GM13976 (cell line): ENCODE measurements at regions not wholly inside any gene's neighbourhood (a gene's known extent, or its start where the extent isn't known, plus 50 kb on each side); places are given as distances from the start of the nearest gene placed in this dataset.
"Not testable (repeated sequence)": the region's sequence is repeated elsewhere in the genome, so short reads cannot be mapped to it uniquely, and the experiment has no call there.

ENCODE experiments used
- DNase-seq: peaks from one replicate; pipeline ENCODE4 v3.0.0; 2012; ENCODE audit warnings: low spot score
- CTCF ChIP-seq: IDR thresholded peaks from 2 replicates; pipeline ENCODE4 v1.5.1; 2012; ENCODE audit warnings: borderline replicate concordance, mild to moderate bottlenecking; ENCODE audit not compliant: insufficient read depth; ENCODE audit errors: extremely low read depth, missing control alignments, control extremely low read depth
- in situ Hi-C: fragments of 300-500 bp; cut with MboI; formaldehyde crosslinking; loops from one replicate; pipeline ENCODE4 v1.12.0; 2022; ENCODE audit warnings: low sequenced_read_pairs, mixed read lengths, inconsistent platforms; ENCODE audit not compliant: unreplicated experiment

GRCh38 chr5:163944738-163945137, 439.3 kb downstream of the MAT2B start:
- in situ Hi-C loops = no loop called here
- no peak for TF ChIP-seq CTCF
- no peak for DNase-seq

GRCh38 chr5:163947848-163948666, 442.6 kb downstream of the MAT2B start:
- in situ Hi-C loops = no loop called here
- DNase-seq = no peak
- TF ChIP-seq CTCF = no peak

GRCh38 chr5:163950248-163950647, 444.8 kb downstream of the MAT2B start:
- no peak for TF ChIP-seq CTCF
- no peak for DNase-seq
- in situ Hi-C loops = no loop called here

GRCh38 chr5:163951069-163951468, 445.6 kb downstream of the MAT2B start:
- in situ Hi-C loops = no loop called here

DNA sequence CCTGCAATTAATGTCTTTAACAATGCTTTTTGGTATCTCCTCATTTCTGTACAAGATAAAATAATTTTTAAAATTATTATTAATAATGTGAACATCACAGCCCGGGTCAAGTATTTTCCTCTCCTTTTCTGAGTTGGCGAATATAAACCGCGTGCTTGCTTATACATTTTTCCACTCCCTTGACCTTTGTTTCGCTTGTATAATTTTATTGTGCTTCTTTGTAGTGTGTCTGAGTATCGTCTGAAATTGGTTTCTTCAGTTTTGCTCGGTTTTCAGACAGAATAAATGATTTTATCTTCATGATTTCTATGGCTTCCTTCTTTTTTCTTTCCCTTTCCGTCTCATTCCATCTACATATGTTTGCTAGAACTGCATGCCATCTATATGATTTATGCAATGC, 448.5 kb downstream of the MAT2B start:
- DNase-seq = no peak
- TF ChIP-seq CTCF = no peak
- in situ Hi-C loops = no loop called here

More at GRCh38 chr5:163951069-163951468, 445.6 kb downstream of the MAT2B start:
- TF ChIP-seq CTCF = no peak
- DNase-seq = no peak

DNA sequence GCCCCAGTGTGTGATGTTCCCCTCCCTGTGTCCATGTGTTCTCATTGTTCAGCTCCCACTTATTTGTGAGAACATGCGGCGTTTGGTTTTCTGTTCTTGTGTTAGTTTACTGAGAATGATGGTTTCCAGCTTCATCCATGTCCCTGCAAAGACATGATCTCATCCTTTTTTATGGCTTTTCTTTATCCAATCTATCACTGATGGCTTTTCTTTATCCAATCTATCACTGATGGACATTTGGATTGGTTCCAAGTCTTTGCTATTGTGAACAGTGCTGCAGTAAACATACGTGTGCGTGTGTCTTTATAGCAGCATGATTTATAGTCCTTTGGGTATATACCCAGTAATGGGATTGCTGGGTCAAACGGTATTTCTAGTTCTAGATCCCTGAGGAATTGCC, 455.8 kb downstream of the MAT2B start:
- DNase-seq, in situ Hi-C loops: not testable (repeated sequence)

DNA sequence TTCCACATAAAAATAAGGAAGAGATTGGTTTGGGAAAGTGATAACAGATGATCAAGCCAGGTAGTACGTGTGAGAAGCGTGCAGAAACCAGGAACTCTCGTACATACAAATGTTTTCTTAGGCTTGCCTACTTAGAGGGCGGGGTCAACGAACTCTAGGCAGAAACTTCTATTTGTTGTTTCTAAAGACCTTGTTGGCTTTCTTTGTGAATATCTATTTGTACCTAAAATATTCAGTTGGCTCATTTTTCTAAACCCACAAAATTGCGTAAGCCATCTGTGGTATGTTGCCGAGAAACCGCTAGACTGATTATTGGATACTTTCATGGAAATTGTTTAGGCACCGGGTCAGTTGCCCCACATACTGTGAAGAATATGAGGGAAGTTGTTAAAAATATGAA, 458.5 kb downstream of the MAT2B start:
- no peak for TF ChIP-seq CTCF
- in situ Hi-C loops = no loop called here
- DNase-seq = no peak
